Osteoblast (primary cell): ENCODE measurements at regions not wholly inside any gene's neighbourhood (a gene's known extent, or its start where the extent isn't known, plus 50 kb on each side); places are given as distances from the start of the nearest gene placed in this dataset.

ENCODE experiments used
- DNase-seq: peaks from one replicate; pipeline ENCODE4 v3.0.0; 2011; ENCODE audit warnings: low spot score, mixed read lengths; ENCODE audit not compliant: insufficient read length; ENCODE audit errors: missing footprints
- H2AFZ ChIP-seq: 2 replicates; pipeline ENCODE4 v1.6.0; 2011; ENCODE audit warnings: mild to moderate bottlenecking, low read length
- H3K27ac ChIP-seq: 2 replicates; pipeline ENCODE4 v1.5.1; 2011; ENCODE audit warnings: mild to moderate bottlenecking, low read depth, low read length, moderate library complexity
- H3K27me3 ChIP-seq: 2 replicates; pipeline ENCODE4 v1.6.0; 2012; ENCODE audit warnings: mild to moderate bottlenecking, control low read depth, inconsistent platforms, low read length, moderate library complexity; ENCODE audit not compliant: insufficient read depth
- H3K36me3 ChIP-seq: 2 replicates; pipeline ENCODE4 v1.5.1; 2011; ENCODE audit warnings: mild to moderate bottlenecking, low read length, control low read depth, moderate library complexity; ENCODE audit not compliant: insufficient read depth
- H3K4me1 ChIP-seq: 2 replicates; pipeline ENCODE4 v1.5.1; 2011; ENCODE audit warnings: mild to moderate bottlenecking, low read length, control low read depth, moderate library complexity; ENCODE audit not compliant: insufficient read depth
- H3K4me2 ChIP-seq: 2 replicates; pipeline ENCODE4 v1.6.0; 2011; ENCODE audit warnings: mild to moderate bottlenecking, low read length; ENCODE audit not compliant: insufficient read depth
- H3K4me3 ChIP-seq: fragments of 200-600 bp; sonication (generic); 3 replicates; pipeline ENCODE4 v1.5.1; 2012; ENCODE audit warnings: mild to moderate bottlenecking, low read length, inconsistent platforms; ENCODE audit not compliant: insufficient read depth
- H3K79me2 ChIP-seq: 2 replicates; pipeline ENCODE4 v1.6.0; 2012; ENCODE audit warnings: mild to moderate bottlenecking, low read length, control low read depth, inconsistent platforms; ENCODE audit not compliant: insufficient read depth
- H3K9me3 ChIP-seq: 2 replicates; pipeline ENCODE4 v1.5.1; 2011; ENCODE audit warnings: low read depth, low read length, control low read depth
- H4K20me1 ChIP-seq: 2 replicates; pipeline ENCODE4 v1.6.0; 2012; ENCODE audit warnings: mild to moderate bottlenecking, low read length, control low read depth; ENCODE audit not compliant: insufficient read depth
- CTCF ChIP-seq: IDR thresholded peaks from 2 replicates; pipeline ENCODE4 v1.5.1; 2011; ENCODE audit warnings: mild to moderate bottlenecking, low read depth, low read length, moderate library complexity; ENCODE audit errors: extremely low read depth

GRCh38 chr5:40414922-40415321, 264.8 kb upstream of the PTGER4 start:
- Histone ChIP-seq H3K36me3 (no peaks in the 10 kb centered on the region), H2AFZ (no peak overlapping the region), H3K4me1 (peaks cover 13% of the 10 kb centered on the region), H3K4me2 (no peak overlapping the region), H3K27me3 (no peaks in the 10 kb centered on the region), H3K9me3 (no peaks in the 10 kb centered on the region), H4K20me1 (no peaks in the 10 kb centered on the region), H3K27ac (no peak overlapping the region), H3K79me2 (no peaks in the 10 kb centered on the region), H3K4me3 (no peak overlapping the region)
- no peak for DNase-seq
- TF ChIP-seq CTCF: no peak

- H4K20me1 ChIP-seq: no peaks in the 10 kb centered on the region
- H3K36me3 ChIP-seq: no peaks in the 10 kb centered on the region
- no peaks in the 10 kb centered on the region for H3K27me3 ChIP-seq
- no peak overlapping the region for H3K4me2 ChIP-seq
- peaks cover 13% of the 10 kb centered on the region for H3K4me1 ChIP-seq
- no peak for DNase-seq
- no peaks in the 10 kb centered on the region for H3K9me3 ChIP-seq
- no peaks in the 10 kb centered on the region for H3K79me2 ChIP-seq
- TF ChIP-seq CTCF: no peak
- H3K4me3 ChIP-seq: no peak overlapping the region
- peak overlapping the region; percentile 40 for H3K27ac ChIP-seq
- no peak overlapping the region for H2AFZ ChIP-seq
These were observed 266.0 kb upstream of the PTGER4 start for GRCh38 chr5:40413743-40414142.

GRCh38 chr5:40412771-40413170, 266.9 kb upstream of the PTGER4 start:
- no peaks in the 10 kb centered on the region for H3K9me3 ChIP-seq
- no peak for TF ChIP-seq CTCF
- no peak for DNase-seq
- H4K20me1 ChIP-seq: no peaks in the 10 kb centered on the region
- no peak overlapping the region for H3K27ac ChIP-seq
- no peak overlapping the region for H2AFZ ChIP-seq
- no peaks in the 10 kb centered on the region for H3K79me2 ChIP-seq
- no peak overlapping the region for H3K4me3 ChIP-seq
- no peaks in the 10 kb centered on the region for H3K36me3 ChIP-seq
- no peaks in the 10 kb centered on the region for H3K27me3 ChIP-seq
- H3K4me1 ChIP-seq: peaks cover 13% of the 10 kb centered on the region
- H3K4me2 ChIP-seq: no peak overlapping the region

- Histone ChIP-seq H3K27me3 (no peaks in the 10 kb centered on the region), H3K4me1 (peaks cover 13% of the 10 kb centered on the region), H3K79me2 (no peaks in the 10 kb centered on the region), H4K20me1 (no peaks in the 10 kb centered on the region), H3K4me2 (peak overlapping the region; percentile 48), H2AFZ (no peak overlapping the region), H3K9me3 (no peaks in the 10 kb centered on the region), H3K4me3 (no peak overlapping the region), H3K27ac (peak overlapping the region; percentile 55), H3K36me3 (no peaks in the 10 kb centered on the region)
- no peak for TF ChIP-seq CTCF
- DNase-seq: no peak
These were observed 268.6 kb upstream of the PTGER4 start for GRCh38 chr5:40410964-40411635.
